Left ventricle myocardium inferior (tissue), 1 donor: ENCODE measurements at regions not wholly inside any gene's neighbourhood (a gene's known extent, or its start where the extent isn't known, plus 50 kb on each side); places are given as distances from the start of the nearest gene placed in this dataset.
"Not testable (repeated sequence)": the region's sequence is repeated elsewhere in the genome, so short reads cannot be mapped to it uniquely, and the experiment has no call there.

Experiments
- DNase-seq: peaks from one replicate; pipeline ENCODE4 v3.0.0-alpha.2; 2020
- H3K27ac ChIP-seq: fragments of 200-600 bp; replicated peaks from 2 replicates; pipeline ENCODE4 v1.8.0; 2021
- H3K27me3 ChIP-seq: fragments of 200-600 bp; 2 replicates; pipeline ENCODE4 v1.8.0; 2021; ENCODE audit warnings: low read depth
- H3K36me3 ChIP-seq: fragments of 200-600 bp; 2 replicates; pipeline ENCODE4 v1.8.0; 2021
- H3K4me1 ChIP-seq: fragments of 200-600 bp; 2 replicates; pipeline ENCODE4 v1.8.0; 2021
- H3K4me3 ChIP-seq: fragments of 200-600 bp; 2 replicates; pipeline ENCODE4 v1.8.0; 2021; ENCODE audit warnings: mild to moderate bottlenecking, moderate library complexity
- H3K9me3 ChIP-seq: fragments of 200-600 bp; replicated peaks from 2 replicates; pipeline ENCODE4 v1.8.0; 2021
- CTCF ChIP-seq: fragments of 200-600 bp; IDR thresholded peaks from 2 replicates; pipeline ENCODE4 v1.8.0; 2021; ENCODE audit warnings: antibody characterized with exemption, mild to moderate bottlenecking, borderline replicate concordance
- intact Hi-C: fragments of 100-400 bp; cut with micrococcal nuclease; formaldehyde crosslinking; loops from one replicate; pipeline ENCODE4 v1.11.0; 2022
- donor health status: DM: no; HTN: yes; CAD: no; lungs with severe emphysema.

- no peak for DNase-seq
- Histone ChIP-seq H3K4me1 (no peaks in the 10 kb centered on the region), H3K27ac (no peak overlapping the region), H3K9me3 (peaks cover 42% of the 10 kb centered on the region), H3K27me3 (no peaks in the 10 kb centered on the region), H3K4me3 (no peak overlapping the region), H3K36me3 (no peaks in the 10 kb centered on the region)
- no peak for TF ChIP-seq CTCF
- intact Hi-C loops = no loop called here
These were observed 148.9 kb upstream of the SMIM30 start for GRCh38 chr7:113267271-113267670.

DNA sequence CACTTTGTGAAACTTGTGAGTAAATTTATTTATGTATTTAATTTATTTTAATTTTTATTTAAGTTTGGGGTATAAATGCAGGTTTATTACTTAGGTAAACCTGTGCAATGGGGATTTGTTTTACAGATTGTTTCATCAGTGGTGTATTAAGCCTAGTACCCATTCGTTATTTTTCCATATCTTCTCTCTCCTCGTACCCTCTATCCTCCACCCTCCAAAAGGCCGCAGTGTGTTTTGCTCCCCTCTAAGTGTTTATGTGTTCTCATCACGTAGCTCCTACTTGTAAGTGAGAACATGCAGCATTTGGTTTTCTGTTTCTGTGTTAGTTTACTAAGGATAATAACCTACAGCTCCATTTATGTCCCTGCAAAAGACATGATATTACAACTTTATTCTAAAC lies 145.4 kb upstream of the SMIM30 start:
- Histone ChIP-seq H3K4me1 (no peaks in the 10 kb centered on the region), H3K9me3 (peaks cover 12% of the 10 kb centered on the region), H3K27me3 (no peaks in the 10 kb centered on the region), H3K4me3 (no peak overlapping the region), H3K27ac (no peak overlapping the region), H3K36me3 (no peaks in the 10 kb centered on the region)
- intact Hi-C loops = no loop called here
- no peak for TF ChIP-seq CTCF
- DNase-seq = no peak

DNA sequence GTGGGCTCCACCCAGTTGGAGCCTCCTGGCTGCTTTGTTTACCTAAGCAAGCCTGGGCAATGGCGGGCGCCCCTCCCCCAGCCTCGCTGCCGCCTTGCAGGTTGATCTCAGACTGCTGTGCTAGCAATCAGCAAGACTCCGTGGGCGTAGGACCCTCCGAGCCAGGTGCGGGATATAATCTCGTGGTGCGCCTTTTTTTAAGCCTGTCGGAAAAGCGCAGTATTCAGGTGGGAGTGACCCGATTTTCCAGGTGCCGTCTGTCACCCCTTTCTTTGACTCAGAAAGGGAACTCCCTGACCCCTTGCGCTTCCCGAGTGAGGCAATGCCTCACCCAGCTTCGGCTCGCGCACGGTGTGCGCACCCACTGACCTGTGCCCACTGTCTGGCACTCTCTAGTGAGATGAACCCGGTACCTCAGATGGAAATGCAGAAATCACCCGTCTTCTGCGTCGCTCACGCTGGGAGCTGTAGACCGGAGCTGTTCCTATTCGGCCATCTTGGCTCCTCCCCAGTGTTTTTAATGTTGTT lies 144.9 kb upstream of the SMIM30 start:
- intact Hi-C loops, H3K4me1 ChIP-seq, H3K27me3 ChIP-seq, H3K27ac ChIP-seq, H3K4me3 ChIP-seq, DNase-seq, H3K36me3 ChIP-seq: not testable (repeated sequence)
- peaks cover 11% of the 10 kb centered on the region for H3K9me3 ChIP-seq

DNA sequence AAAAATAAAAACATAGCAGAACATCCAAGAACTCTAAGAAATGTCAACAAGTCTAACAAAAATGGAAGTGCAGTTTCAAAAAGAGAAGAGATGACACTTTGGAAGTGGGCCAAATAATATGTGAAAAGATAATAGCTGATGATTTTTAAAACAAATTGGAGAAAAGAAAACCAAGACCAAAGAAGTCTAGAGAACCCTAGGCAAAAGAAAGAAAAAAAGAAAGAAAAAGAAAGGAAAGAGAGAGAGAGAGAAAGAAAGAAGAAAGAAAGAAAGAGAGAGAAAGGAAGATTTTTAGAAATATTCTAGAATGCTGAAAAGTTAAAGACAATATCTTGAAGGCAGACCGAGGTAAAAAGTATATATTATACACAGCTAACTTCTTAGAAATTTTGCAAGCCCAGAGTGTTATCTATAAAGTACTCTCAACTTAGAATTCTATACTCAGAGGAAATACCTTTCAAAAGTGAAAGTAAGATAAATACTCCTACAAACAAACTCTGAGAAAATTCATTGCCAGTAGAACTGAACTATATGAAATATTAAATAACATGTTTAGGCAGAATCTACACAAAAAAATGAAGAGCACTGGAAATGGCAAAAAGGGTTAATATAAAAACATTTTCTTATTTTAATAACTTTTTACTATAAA lies 138.7 kb upstream of the SMIM30 start:
- H3K4me3 ChIP-seq = no peak overlapping the region
- no peaks in the 10 kb centered on the region for H3K27me3 ChIP-seq
- peaks cover 7% of the 10 kb centered on the region for H3K9me3 ChIP-seq
- no peak overlapping the region for H3K27ac ChIP-seq
- TF ChIP-seq CTCF = no peak
- DNase-seq = no peak
- intact Hi-C loops = no loop called here
- H3K36me3 ChIP-seq = no peaks in the 10 kb centered on the region
- no peaks in the 10 kb centered on the region for H3K4me1 ChIP-seq

GRCh38 chr7:113247198-113247597 lies 128.8 kb upstream of the SMIM30 start:
- no peak for TF ChIP-seq CTCF
- H3K27me3 ChIP-seq = no peaks in the 10 kb centered on the region
- H3K9me3 ChIP-seq = peaks cover 22% of the 10 kb centered on the region
- intact Hi-C loops = no loop called here
- H3K36me3 ChIP-seq = no peaks in the 10 kb centered on the region
- H3K27ac ChIP-seq = no peak overlapping the region
- no peak overlapping the region for H3K4me3 ChIP-seq
- DNase-seq = no peak
- H3K4me1 ChIP-seq = no peaks in the 10 kb centered on the region

GRCh38 chr7:113246738-113247137 lies 128.4 kb upstream of the SMIM30 start:
- H3K4me1 ChIP-seq = no peaks in the 10 kb centered on the region
- intact Hi-C loops = no loop called here
- no peak for TF ChIP-seq CTCF

More at GRCh38 chr7:113246738-113247137, 128.4 kb upstream of the SMIM30 start:
- Histone ChIP-seq H3K27ac (no peak overlapping the region), H3K36me3 (no peaks in the 10 kb centered on the region), H3K4me3 (no peak overlapping the region), H3K27me3 (no peaks in the 10 kb centered on the region), H3K9me3 (peaks cover 22% of the 10 kb centered on the region)
- no peak for DNase-seq
